A549 (cell line): ENCODE measurements at regions not wholly inside any gene's neighbourhood (a gene's known extent, or its start where the extent isn't known, plus 50 kb on each side); places are given as distances from the start of the nearest gene placed in this dataset.

Source experiments
- ATAC-seq, 2 experiments: fragments of 200-7000 bp in 1 of 2; fragments of >200 bp in 1 of 2; cut with Nextera tagmentation in 1 of 2; cut with Tn5 transposase in 1 of 2; 3 replicates each; pipeline versions ENCODE4 v1.8.0 to v1.9.1; 2018 to 2020; ENCODE audit warnings: mild to moderate bottlenecking in 1 of 2, moderate library complexity in 1 of 2
- CTCF ChIA-PET: fragments of 300-600 bp; sonication (Branson Sonifier 250); formaldehyde crosslinking; extraction: SDS; loops from one replicate; lab custom pipeline; 2021; ENCODE audit warnings: antibody characterized with exemption, inconsistent platforms; lab: Yijun Ruan, JAX
- POLR2A ChIA-PET: fragments of 350-600 bp; formaldehyde crosslinking; extraction: SDS; loops from one replicate; lab custom pipeline; 2021; ENCODE audit warnings: antibody characterized with exemption, inconsistent platforms; lab: Yijun Ruan, JAX
- DNase-seq, 2 experiments: peaks; one replicate each; pipeline versions ENCODE4 v3.0.0 to v3.0.0-alpha.2; 2011 to 2016; ENCODE audit warnings: low read depth in 1 of 2, low spot score in 1 of 2
- FAIRE-seq: peaks from 2 replicates; lab custom pipeline; 2011; peaks lifted over from hg19 to GRCh38; lab: Jason Lieb, UNC
- H3K27ac ChIP-seq, 2 experiments: fragments of >200 bp; sonication (Bioruptor Twin); formaldehyde crosslinking; 3 replicates each; pipeline ENCODE4 v1.5.1; 2016 to 2017
- H3K4me1 ChIP-seq: fragments of >200 bp; sonication (Bioruptor Twin); formaldehyde crosslinking; 3 replicates; pipeline ENCODE4 v1.6.1; 2016
- H3K4me2 ChIP-seq: fragments of >200 bp; sonication (Bioruptor Twin); formaldehyde crosslinking; 3 replicates; pipeline ENCODE4 v1.6.1; 2016
- H3K4me3 ChIP-seq: fragments of >200 bp; sonication (Bioruptor Twin); formaldehyde crosslinking; 3 replicates; pipeline ENCODE4 v1.5.1; 2016
- H3K9me3 ChIP-seq: fragments of >200 bp; sonication (Bioruptor Twin); formaldehyde crosslinking; 3 replicates; pipeline ENCODE4 v1.6.1; 2016
- BHLHE40 ChIP-seq: IDR thresholded peaks from 2 replicates; pipeline ENCODE4 v1.6.1; 2012; ENCODE audit warnings: low read depth, low read length, inconsistent platforms
- CBX8 ChIP-seq: fragments of 200-600 bp; sonication (generic); IDR thresholded peaks from 2 replicates; pipeline ENCODE4 v1.6.1; 2016
- CHD4 ChIP-seq: fragments of 200-600 bp; sonication (generic); IDR thresholded peaks from 2 replicates; pipeline ENCODE4 v1.6.1; 2016; ENCODE audit warnings: antibody characterized with exemption, mild to moderate bottlenecking, borderline replicate concordance
- EHF ChIP-seq: fragments of 250-450 bp; sonication (Bioruptor Pico); IDR thresholded peaks from 2 replicates; pipeline ENCODE4 v1.5.0; 2020; ENCODE audit warnings: mild to moderate bottlenecking
- ESRRA ChIP-seq: fragments of 150-350 bp; IDR thresholded peaks from 2 replicates; pipeline ENCODE4 v1.6.1; 2014; ENCODE audit warnings: mild to moderate bottlenecking, low read length, borderline replicate concordance
- FOSB ChIP-seq: fragments of 250-450 bp; sonication (Bioruptor Pico); IDR thresholded peaks from 2 replicates; pipeline ENCODE4 v1.5.0; 2020; ENCODE audit warnings: mild to moderate bottlenecking, moderate library complexity
- FOSL2 ChIP-seq, 2 experiments: fragments of 450-650 bp in 1 of 2; fragments of >200 bp in 1 of 2; sonication (Bioruptor Twin) in 1 of 2; formaldehyde crosslinking; IDR thresholded peaks; 2 replicates each; pipeline versions ENCODE4 v1.5.0 to v1.6.1; 2016 to 2020; ENCODE audit warnings: mild to moderate bottlenecking in 1 of 2, moderate library complexity in 1 of 2
- FOXS1 ChIP-seq: fragments of 250-450 bp; sonication (Bioruptor Pico); IDR thresholded peaks from 2 replicates; pipeline ENCODE4 v1.5.0; 2020; ENCODE audit warnings: mild to moderate bottlenecking, moderate library complexity
- GATA3 ChIP-seq: IDR thresholded peaks from 2 replicates; pipeline ENCODE4 v1.6.1; 2012; ENCODE audit warnings: borderline replicate concordance
- HDAC2 ChIP-seq: fragments of 200-600 bp; sonication (generic); IDR thresholded peaks from 2 replicates; pipeline ENCODE4 v1.6.1; 2016
- HOXB13 ChIP-seq: fragments of 250-450 bp; sonication (Bioruptor Pico); IDR thresholded peaks from 2 replicates; pipeline ENCODE4 v1.5.0; 2020; ENCODE audit warnings: low read depth, mild to moderate bottlenecking, moderate library complexity
- HOXB5 ChIP-seq: fragments of 250-450 bp; sonication (Bioruptor Pico); IDR thresholded peaks from 2 replicates; pipeline ENCODE4 v1.5.0; 2020; ENCODE audit warnings: mild to moderate bottlenecking, moderate library complexity
- JUNB ChIP-seq: fragments of >200 bp; sonication (Bioruptor Twin); formaldehyde crosslinking; IDR thresholded peaks from 2 replicates; pipeline ENCODE4 v1.6.1; 2016
- KDM1A ChIP-seq: fragments of 200-600 bp; sonication (generic); IDR thresholded peaks from 2 replicates; pipeline ENCODE4 v1.6.1; 2016; ENCODE audit warnings: low read depth, mild to moderate bottlenecking
- MAFK ChIP-seq: fragments of 450-650 bp; IDR thresholded peaks from 2 replicates; pipeline ENCODE4 v1.6.1; 2014; ENCODE audit not compliant: partially characterized antibody
- MAZ ChIP-seq: fragments of 150-350 bp; IDR thresholded peaks from 2 replicates; pipeline ENCODE4 v1.6.1; 2014; ENCODE audit warnings: antibody characterized with exemption, low read depth, low read length, borderline replicate concordance
- NFE2L2 ChIP-seq: fragments of 150-350 bp; conservative IDR thresholded peaks from 2 replicates; pipeline ENCODE4 v1.6.1; 2014; ENCODE audit warnings: low read length
- NPAS2 ChIP-seq: fragments of 250-450 bp; sonication (Bioruptor Pico); IDR thresholded peaks from 2 replicates; pipeline ENCODE4 v1.8.0; 2022; ENCODE audit warnings: mild to moderate bottlenecking, moderate library complexity, borderline replicate concordance
- NR3C1 ChIP-seq: fragments of >200 bp; sonication (Bioruptor Twin); formaldehyde crosslinking; IDR thresholded peaks from 3 replicates; pipeline ENCODE4 v1.6.1; 2017
- POLR2A ChIP-seq: IDR thresholded peaks from 2 replicates; pipeline ENCODE4 v1.6.1; 2012; ENCODE audit warnings: mild to moderate bottlenecking, low read length
- POLR2AphosphoS2 ChIP-seq: conservative IDR thresholded peaks from 2 replicates; pipeline ENCODE4 v1.6.1; 2012; ENCODE audit warnings: low read length, improper control_type of control experiment, inconsistent platforms
- RARB ChIP-seq: fragments of 250-450 bp; sonication (Bioruptor Pico); IDR thresholded peaks from 2 replicates; pipeline ENCODE4 v1.8.0; 2021; ENCODE audit warnings: mild to moderate bottlenecking, moderate library complexity
- RFX5 ChIP-seq: fragments of 450-650 bp; IDR thresholded peaks from 2 replicates; pipeline ENCODE4 v1.7.1; 2014; ENCODE audit warnings: antibody characterized with exemption, mild to moderate bottlenecking, moderate library complexity
- RNF2 ChIP-seq: fragments of 200-600 bp; sonication (generic); IDR thresholded peaks from 2 replicates; pipeline ENCODE4 v1.6.1; 2016; ENCODE audit warnings: low read depth, mild to moderate bottlenecking, antibody characterized with exemption, moderate library complexity, borderline replicate concordance
- SMC3 ChIP-seq: fragments of >200 bp; sonication (Bioruptor Twin); formaldehyde crosslinking; IDR thresholded peaks from 3 replicates; pipeline ENCODE4 v1.6.1; 2018; ENCODE audit warnings: inconsistent platforms
- SREBF2 ChIP-seq: fragments of 450-650 bp; IDR thresholded peaks from 2 replicates; pipeline ENCODE4 v1.6.1; 2014; ENCODE audit warnings: mild to moderate bottlenecking, moderate library complexity
- TFCP2L1 ChIP-seq: fragments of 250-450 bp; sonication (Bioruptor Pico); IDR thresholded peaks from 2 replicates; pipeline ENCODE4 v1.5.0; 2021; ENCODE audit warnings: mild to moderate bottlenecking
- TP53 ChIP-seq: fragments of 250-450 bp; sonication (Bioruptor Pico); IDR thresholded peaks from 2 replicates; pipeline ENCODE4 v1.5.0; 2021; ENCODE audit warnings: mild to moderate bottlenecking, moderate library complexity
- ZC3H11A ChIP-seq: fragments of 450-650 bp; IDR thresholded peaks from 2 replicates; pipeline ENCODE4 v1.6.1; 2014; ENCODE audit warnings: antibody characterized with exemption, mild to moderate bottlenecking
- ZNF302 ChIP-seq: fragments of 250-450 bp; sonication (Bioruptor Pico); IDR thresholded peaks from 2 replicates; pipeline ENCODE4 v1.9.0; 2021; ENCODE audit warnings: inconsistent platforms, mild to moderate bottlenecking, moderate library complexity
- ZSCAN20 ChIP-seq: fragments of 250-450 bp; sonication (Bioruptor Pico); IDR thresholded peaks from 2 replicates; pipeline ENCODE4 v1.8.0; 2022; ENCODE audit warnings: mild to moderate bottlenecking, moderate library complexity
- WGBS: methylation state at CpG from one replicate; pipeline ENCODE4 v1.1.6; 2017; ENCODE audit errors: missing lambda C conversion rate; 5-methylcytosine and 5-hydroxymethylcytosine counted together
- TF ChIP-seq, protein P1 (sequence below): IDR thresholded peaks from 2 replicates; pipeline ENCODE4 v1.6.1; 2012
- TF ChIP-seq, protein P2 (sequence below): fragments of >200 bp; sonication (Bioruptor Twin); formaldehyde crosslinking; IDR thresholded peaks from 3 replicates; pipeline ENCODE4 v1.6.1; 2016
- TF ChIP-seq, protein P3 (sequence below): fragments of 150-350 bp; IDR thresholded peaks from 2 replicates; pipeline ENCODE4 v1.6.1; 2014; ENCODE audit warnings: low read depth, mild to moderate bottlenecking, low read length

DNA sequence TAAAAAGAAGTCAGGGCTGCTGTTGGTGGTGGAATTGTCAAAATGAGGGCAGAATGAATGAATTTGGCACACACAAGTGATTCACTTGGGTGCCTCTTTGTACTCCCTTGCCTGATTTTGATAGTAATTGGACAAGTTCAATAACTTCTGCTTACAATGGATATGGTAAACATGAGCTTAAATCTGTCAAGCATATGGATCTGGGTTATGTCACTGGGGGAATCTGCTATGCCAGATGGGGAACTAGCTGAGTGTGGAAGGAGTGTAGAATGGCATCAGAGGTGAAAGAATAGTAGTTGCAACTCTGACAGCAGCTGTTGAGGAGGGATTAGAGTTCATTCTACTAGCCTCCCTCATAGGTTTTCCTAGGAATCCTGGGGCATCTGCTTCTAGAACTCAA lies 724.2 kb upstream of the CDH8 start:
- Histone ChIP-seq H3K27ac (no peak overlapping the region), H3K9me3 (no peaks in the 10 kb centered on the region), H3K4me1 (no peaks in the 10 kb centered on the region), H3K4me2 (no peak overlapping the region), H3K4me3 (no peak overlapping the region)
- ATAC-seq (no peak), DNase-seq (no peak), FAIRE-seq (no peak)
- ChIA-PET POLR2A (no interaction called here), CTCF (no interaction called here)
- TF ChIP-seq GATA3 (no peak), NPAS2 (no peak)

DNA sequence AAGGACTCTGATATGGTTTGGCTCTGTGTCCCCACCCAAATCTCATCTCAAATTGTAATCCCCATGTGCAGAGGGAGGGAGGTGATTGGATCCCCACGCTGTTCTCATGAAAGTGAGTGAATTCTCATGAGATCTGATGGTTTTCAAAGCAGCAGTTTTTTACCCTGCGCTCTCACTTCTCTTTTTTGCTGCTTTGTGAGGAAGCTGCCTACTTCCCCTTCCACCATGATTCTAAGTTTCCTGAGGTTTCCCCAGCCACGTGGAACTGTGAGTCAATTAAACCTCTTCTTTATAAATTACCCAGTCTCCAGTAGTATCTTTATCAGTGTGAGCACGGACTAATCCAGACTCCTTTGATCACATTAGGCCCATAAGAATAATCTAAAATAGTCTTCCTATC lies 719.7 kb upstream of the CDH8 start:
- Histone ChIP-seq H3K9me3 (no peaks in the 10 kb centered on the region), H3K4me3 (no peak overlapping the region), H3K4me1 (no peaks in the 10 kb centered on the region), H3K4me2 (no peak overlapping the region), H3K27ac (no peak overlapping the region)
- no peak for DNase-seq
- ATAC-seq, result no peak
- no peak for FAIRE-seq
- ChIA-PET POLR2A (no interaction called here), CTCF (no interaction called here)
- 17% methylated on average over 4 of the region's 4 CpGs for WGBS
- TF ChIP-seq ZSCAN20 (CRISPR knock-in tag) (no peak), TP53 (CRISPR knock-in tag) (no peak), JUNB (no peak), NFE2L2 (no peak), FOSL2 (IDR thresholded peaks at IDR 0.05) (no peak), FOSL2 (CRISPR knock-in tag; IDR thresholded peaks at IDR 0.05) (no peak), ZNF302 (CRISPR knock-in tag) (no peak), FOXS1 (CRISPR knock-in tag) (no peak), POLR2A (no peak), RARB (no peak), NPAS2 (no peak), MAZ (no peak), ZC3H11A (no peak), NR3C1 (no peak), HOXB5 (CRISPR knock-in tag) (no peak), POLR2AphosphoS2 (no peak)
- TF ChIP-seq, protein P1, sequence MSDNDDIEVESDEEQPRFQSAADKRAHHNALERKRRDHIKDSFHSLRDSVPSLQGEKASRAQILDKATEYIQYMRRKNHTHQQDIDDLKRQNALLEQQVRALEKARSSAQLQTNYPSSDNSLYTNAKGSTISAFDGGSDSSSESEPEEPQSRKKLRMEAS, result no peak
- TF ChIP-seq, protein P2, sequence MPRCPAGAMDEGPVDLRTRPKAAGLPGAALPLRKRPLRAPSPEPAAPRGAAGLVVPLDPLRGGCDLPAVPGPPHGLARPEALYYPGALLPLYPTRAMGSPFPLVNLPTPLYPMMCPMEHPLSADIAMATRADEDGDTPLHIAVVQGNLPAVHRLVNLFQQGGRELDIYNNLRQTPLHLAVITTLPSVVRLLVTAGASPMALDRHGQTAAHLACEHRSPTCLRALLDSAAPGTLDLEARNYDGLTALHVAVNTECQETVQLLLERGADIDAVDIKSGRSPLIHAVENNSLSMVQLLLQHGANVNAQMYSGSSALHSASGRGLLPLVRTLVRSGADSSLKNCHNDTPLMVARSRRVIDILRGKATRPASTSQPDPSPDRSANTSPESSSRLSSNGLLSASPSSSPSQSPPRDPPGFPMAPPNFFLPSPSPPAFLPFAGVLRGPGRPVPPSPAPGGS, result no peak
- TF ChIP-seq, protein P3, sequence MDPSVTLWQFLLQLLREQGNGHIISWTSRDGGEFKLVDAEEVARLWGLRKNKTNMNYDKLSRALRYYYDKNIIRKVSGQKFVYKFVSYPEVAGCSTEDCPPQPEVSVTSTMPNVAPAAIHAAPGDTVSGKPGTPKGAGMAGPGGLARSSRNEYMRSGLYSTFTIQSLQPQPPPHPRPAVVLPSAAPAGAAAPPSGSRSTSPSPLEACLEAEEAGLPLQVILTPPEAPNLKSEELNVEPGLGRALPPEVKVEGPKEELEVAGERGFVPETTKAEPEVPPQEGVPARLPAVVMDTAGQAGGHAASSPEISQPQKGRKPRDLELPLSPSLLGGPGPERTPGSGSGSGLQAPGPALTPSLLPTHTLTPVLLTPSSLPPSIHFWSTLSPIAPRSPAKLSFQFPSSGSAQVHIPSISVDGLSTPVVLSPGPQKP, result no peak

DNA sequence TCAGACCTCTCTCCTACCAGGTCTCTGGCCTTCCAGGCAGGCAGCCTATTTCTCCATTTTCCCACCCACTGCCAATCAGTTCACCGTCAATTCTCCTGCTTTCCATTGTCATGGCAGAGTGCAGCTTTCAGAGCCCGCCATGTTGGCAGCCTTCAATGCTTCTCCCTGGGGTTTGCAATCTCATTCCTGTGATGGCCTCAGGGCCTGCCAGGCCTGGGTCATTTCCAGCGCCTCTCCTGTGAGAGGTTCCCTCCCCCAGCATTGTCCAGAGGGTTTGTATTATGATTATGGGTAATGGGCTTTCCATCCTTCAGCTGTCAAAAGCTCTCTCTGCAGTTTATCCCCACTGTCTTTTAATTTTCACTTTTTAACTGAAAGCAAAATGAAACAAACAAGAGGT lies 716.6 kb upstream of the CDH8 start:
- Histone ChIP-seq H3K4me1 (no peaks in the 10 kb centered on the region), H3K4me2 (no peak overlapping the region), H3K9me3 (no peaks in the 10 kb centered on the region), H3K4me3 (no peak overlapping the region), H3K27ac (no peak overlapping the region)
- CTCF ChIA-PET, result no interaction called here
- no peak for TF ChIP-seq BHLHE40
- no peak for TF ChIP-seq EHF (CRISPR knock-in tag)
- TF ChIP-seq SMC3, result no peak
- no peak for TF ChIP-seq CBX8
- TF ChIP-seq NPAS2, result no peak
- no peak for TF ChIP-seq HOXB13
- TF ChIP-seq ESRRA, result no peak
- TF ChIP-seq FOSB (CRISPR knock-in tag), result no peak
- no peak for TF ChIP-seq FOXS1 (CRISPR knock-in tag)
- TF ChIP-seq TFCP2L1 (CRISPR knock-in tag), result no peak
- TF ChIP-seq, protein P3, result no peak
- TF ChIP-seq MAFK, result no peak
- no peak for TF ChIP-seq CHD4
- no peak for TF ChIP-seq SREBF2
- no peak for TF ChIP-seq HDAC2
- TF ChIP-seq RNF2, result no peak
- TF ChIP-seq KDM1A, result no peak
- TF ChIP-seq RFX5, result no peak
- no peak for TF ChIP-seq ZSCAN20 (CRISPR knock-in tag)
- no peak for TF ChIP-seq ZNF302 (CRISPR knock-in tag)
- POLR2A ChIA-PET, result no interaction called here
- ATAC-seq, result no peak
- no peak for DNase-seq
- FAIRE-seq, result no peak
- WGBS, result 25% methylated on average over 3 of the region's 3 CpGs
